ENCODE measurements at regions not wholly inside any gene's neighbourhood (a gene's known extent, or its start where the extent isn't known, plus 50 kb on each side); places are given as distances from the start of the nearest gene placed in this dataset.

DNA sequence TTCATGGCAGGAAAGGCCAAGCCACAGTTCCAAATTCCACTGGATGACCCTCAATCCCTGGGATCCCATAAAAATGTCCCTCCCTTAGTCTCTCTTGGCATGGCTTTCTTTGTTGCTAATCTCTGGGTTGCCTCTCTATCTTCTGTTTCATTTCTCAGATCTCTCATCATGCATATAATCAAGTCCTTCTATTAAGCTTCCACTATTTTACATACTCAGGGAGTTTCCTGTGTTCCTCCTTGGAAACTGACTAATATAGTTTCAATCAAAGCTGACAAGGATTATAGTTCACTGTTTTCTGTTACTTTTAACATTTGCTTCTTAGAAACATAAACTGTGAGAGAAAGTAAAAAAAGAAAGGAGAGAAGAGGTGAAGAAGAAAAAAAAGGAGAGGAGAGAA, 113.8 kb upstream of the COL8A1 start:
- Mint-ChIP-seq H3K27me3 (ENCODE audit: low read depth) (no peaks in the 10 kb centered on the region), H3K4me3 (no peak overlapping the region), H3K9me3 (no peaks in the 10 kb centered on the region), H3K4me1 (peaks cover 8 to 9% of the 10 kb centered on the region in 2 experiments), H3K27ac (no peak overlapping the region), H3K36me3 (ENCODE audit: insufficient read depth in 1 of 3, low read depth in 3 of 3) (no peaks in the 10 kb centered on the region)
- H3K27me3 ChIP-seq (ENCODE audit: insufficient read depth, low read length): no peaks in the 10 kb centered on the region
- H3K27ac ChIP-seq (ENCODE audit: insufficient read length, low read depth, low read length): no peak overlapping the region
- H2AK5ac ChIP-seq (ENCODE audit: insufficient read length, low read length): no peak overlapping the region
- H2BK12ac ChIP-seq (ENCODE audit: insufficient read length, low read depth, low read length): no peak overlapping the region
- H2BK15ac ChIP-seq (ENCODE audit: low read depth, low read length): no peak overlapping the region
- no peak overlapping the region for H3K4ac ChIP-seq (ENCODE audit: low read depth, low read length)
- TF ChIP-seq, protein P1, sequence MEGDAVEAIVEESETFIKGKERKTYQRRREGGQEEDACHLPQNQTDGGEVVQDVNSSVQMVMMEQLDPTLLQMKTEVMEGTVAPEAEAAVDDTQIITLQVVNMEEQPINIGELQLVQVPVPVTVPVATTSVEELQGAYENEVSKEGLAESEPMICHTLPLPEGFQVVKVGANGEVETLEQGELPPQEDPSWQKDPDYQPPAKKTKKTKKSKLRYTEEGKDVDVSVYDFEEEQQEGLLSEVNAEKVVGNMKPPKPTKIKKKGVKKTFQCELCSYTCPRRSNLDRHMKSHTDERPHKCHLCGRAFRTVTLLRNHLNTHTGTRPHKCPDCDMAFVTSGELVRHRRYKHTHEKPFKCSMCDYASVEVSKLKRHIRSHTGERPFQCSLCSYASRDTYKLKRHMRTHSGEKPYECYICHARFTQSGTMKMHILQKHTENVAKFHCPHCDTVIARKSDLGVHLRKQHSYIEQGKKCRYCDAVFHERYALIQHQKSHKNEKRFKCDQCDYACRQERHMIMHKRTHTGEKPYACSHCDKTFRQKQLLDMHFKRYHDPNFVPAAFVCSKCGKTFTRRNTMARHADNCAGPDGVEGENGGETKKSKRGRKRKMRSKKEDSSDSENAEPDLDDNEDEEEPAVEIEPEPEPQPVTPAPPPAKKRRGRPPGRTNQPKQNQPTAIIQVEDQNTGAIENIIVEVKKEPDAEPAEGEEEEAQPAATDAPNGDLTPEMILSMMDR (conservative IDR thresholded peaks at IDR 0.05): no peak
- H4K8ac ChIP-seq (replicated peaks; ENCODE audit: insufficient read length, low read depth, low read length): no peak overlapping the region
- H2BK120ac ChIP-seq (ENCODE audit: low read depth, low read length, poor library complexity, severe bottlenecking): no peak overlapping the region
- H3K4me1 ChIP-seq (ENCODE audit: insufficient read depth, low read length): 0 out of 2 replicates have a peak, but pooled peaks cover 3% of the 10 kb centered on the region
- H4K91ac ChIP-seq (ENCODE audit: insufficient read length, low read depth, low read length): no peak overlapping the region
- no peak overlapping the region for H3K23ac ChIP-seq (ENCODE audit: insufficient read length, low read depth, low read length)
- no peak overlapping the region for H3K9ac ChIP-seq (ENCODE audit: extremely low read depth, insufficient read length, low read length)
- H4K5ac ChIP-seq (ENCODE audit: insufficient read length, low read depth, low read length): no peak overlapping the region
- no peak overlapping the region for H3K18ac ChIP-seq (ENCODE audit: insufficient read length, low read depth, low read length)
- no peaks in the 10 kb centered on the region for H3K79me2 ChIP-seq (ENCODE audit: insufficient read depth, low read length)
- H2BK5ac ChIP-seq (ENCODE audit: insufficient read length, low read length): no peak overlapping the region
- H4K20me1 ChIP-seq (ENCODE audit: control insufficient read depth, insufficient read depth, insufficient read length): no peaks in the 10 kb centered on the region
- H3K23me2 ChIP-seq (ENCODE audit: insufficient read length, low read depth, low read length, poor library complexity, severe bottlenecking): no peaks in the 10 kb centered on the region
- DNase-seq: no peak
- H3K9me3 ChIP-seq (ENCODE audit: control insufficient read depth, low read depth, low read length): no peaks in the 10 kb centered on the region
- no peak overlapping the region for H2AFZ ChIP-seq (ENCODE audit: low read length)
- H2BK20ac ChIP-seq (ENCODE audit: low read depth, low read length, poor library complexity, severe bottlenecking): no peak overlapping the region
- H3K56ac ChIP-seq (ENCODE audit: insufficient read length, low read depth, low read length): no peak overlapping the region
- no peak overlapping the region for H3K14ac ChIP-seq (ENCODE audit: insufficient read depth, low read length)
- no peaks in the 10 kb centered on the region for H3K79me1 ChIP-seq (ENCODE audit: insufficient read depth, low read depth, low read length, poor library complexity, severe bottlenecking)
- H3K4me2 ChIP-seq (ENCODE audit: insufficient read depth, insufficient read length, low read length): no peak overlapping the region
- H3T11ph ChIP-seq (ENCODE audit: low read length): no peak overlapping the region
